Lower lobe of right lung (tissue), 2 donors: ENCODE measurements at regions not wholly inside any gene's neighbourhood (a gene's known extent, or its start where the extent isn't known, plus 50 kb on each side); places are given as distances from the start of the nearest gene placed in this dataset.

Experiments
- ATAC-seq, 2 donors: fragments of 200-7000 bp; cut with Tn5 transposase; one replicate each; pipeline ENCODE4 v1.9.1; 2020 to 2022; ENCODE audit warnings: mild to moderate bottlenecking in 2 of 2, moderate library complexity in 2 of 2
- DNase-seq: peaks from one replicate; pipeline ENCODE4 v3.0.0-alpha.2; 2020
- H3K27ac ChIP-seq: fragments of 200-600 bp; one replicate; pipeline ENCODE4 v1.8.0; 2022
- H3K27me3 ChIP-seq: fragments of 200-600 bp; one replicate; pipeline ENCODE4 v1.8.0; 2022; ENCODE audit warnings: low read depth
- H3K36me3 ChIP-seq: fragments of 200-600 bp; one replicate; pipeline ENCODE4 v1.8.0; 2022; ENCODE audit warnings: mild to moderate bottlenecking
- H3K4me1 ChIP-seq: fragments of 200-600 bp; one replicate; pipeline ENCODE4 v1.8.0; 2022
- H3K4me3 ChIP-seq: fragments of 200-600 bp; one replicate; pipeline ENCODE4 v1.8.0; 2022; ENCODE audit warnings: mild to moderate bottlenecking
- H3K9me3 ChIP-seq: fragments of 200-600 bp; one replicate; pipeline ENCODE4 v1.8.0; 2022
- intact Hi-C: fragments of 100-400 bp; cut with DNase I; formaldehyde crosslinking; loops from one replicate; pipeline ENCODE4 v1.11.0; 2022
- TF ChIP-seq, protein P1 (sequence below): fragments of 200-600 bp; IDR thresholded peaks from one replicate; pipeline ENCODE4 v1.8.0; 2022; ENCODE audit warnings: antibody characterized with exemption, mild to moderate bottlenecking
- donor health status: DM: no; HTN: yes; CAD: no; lungs with severe emphysema.

GRCh38 chr13:87280139-87280538 lies 391.0 kb upstream of the SLITRK5 start:
- no peak overlapping the region for H3K4me3 ChIP-seq
- H3K27ac ChIP-seq, result no peak overlapping the region
- ATAC-seq (no peak), DNase-seq (no peak)
- intact Hi-C loops, result no loop called here
- H3K9me3 ChIP-seq, result no peaks in the 10 kb centered on the region
- no peaks in the 10 kb centered on the region for H3K4me1 ChIP-seq
- H3K27me3 ChIP-seq, result no peaks in the 10 kb centered on the region
- no peaks in the 10 kb centered on the region for H3K36me3 ChIP-seq
- TF ChIP-seq, protein P1, sequence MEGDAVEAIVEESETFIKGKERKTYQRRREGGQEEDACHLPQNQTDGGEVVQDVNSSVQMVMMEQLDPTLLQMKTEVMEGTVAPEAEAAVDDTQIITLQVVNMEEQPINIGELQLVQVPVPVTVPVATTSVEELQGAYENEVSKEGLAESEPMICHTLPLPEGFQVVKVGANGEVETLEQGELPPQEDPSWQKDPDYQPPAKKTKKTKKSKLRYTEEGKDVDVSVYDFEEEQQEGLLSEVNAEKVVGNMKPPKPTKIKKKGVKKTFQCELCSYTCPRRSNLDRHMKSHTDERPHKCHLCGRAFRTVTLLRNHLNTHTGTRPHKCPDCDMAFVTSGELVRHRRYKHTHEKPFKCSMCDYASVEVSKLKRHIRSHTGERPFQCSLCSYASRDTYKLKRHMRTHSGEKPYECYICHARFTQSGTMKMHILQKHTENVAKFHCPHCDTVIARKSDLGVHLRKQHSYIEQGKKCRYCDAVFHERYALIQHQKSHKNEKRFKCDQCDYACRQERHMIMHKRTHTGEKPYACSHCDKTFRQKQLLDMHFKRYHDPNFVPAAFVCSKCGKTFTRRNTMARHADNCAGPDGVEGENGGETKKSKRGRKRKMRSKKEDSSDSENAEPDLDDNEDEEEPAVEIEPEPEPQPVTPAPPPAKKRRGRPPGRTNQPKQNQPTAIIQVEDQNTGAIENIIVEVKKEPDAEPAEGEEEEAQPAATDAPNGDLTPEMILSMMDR, result no peak

DNA sequence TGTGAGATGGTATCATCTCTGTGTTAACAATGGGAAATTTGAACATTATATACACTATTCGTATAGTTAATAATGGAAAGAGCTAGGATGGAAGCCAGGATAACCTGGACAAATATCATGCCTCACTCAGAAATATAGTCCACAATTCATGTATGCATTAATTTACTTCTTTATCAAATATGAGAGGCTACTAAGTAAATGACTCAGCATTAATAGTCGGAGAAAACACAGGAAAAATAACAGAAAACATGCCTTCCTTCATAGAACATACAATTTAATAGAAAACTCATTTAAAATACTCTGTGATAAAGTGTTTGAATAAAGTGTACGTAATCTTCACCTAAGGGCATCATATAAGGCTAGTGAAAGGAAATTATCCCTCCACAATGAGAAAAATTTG lies 383.4 kb upstream of the SLITRK5 start:
- TF ChIP-seq, protein P1, result no peak
- H3K9me3 ChIP-seq, result no peaks in the 10 kb centered on the region
- no peaks in the 10 kb centered on the region for H3K4me1 ChIP-seq
- H3K27me3 ChIP-seq, result no peaks in the 10 kb centered on the region
- intact Hi-C loops, result no loop called here
- H3K4me3 ChIP-seq, result no peak overlapping the region
- no peak overlapping the region for H3K27ac ChIP-seq
- ATAC-seq (no peak), DNase-seq (no peak)
- no peaks in the 10 kb centered on the region for H3K36me3 ChIP-seq

DNA sequence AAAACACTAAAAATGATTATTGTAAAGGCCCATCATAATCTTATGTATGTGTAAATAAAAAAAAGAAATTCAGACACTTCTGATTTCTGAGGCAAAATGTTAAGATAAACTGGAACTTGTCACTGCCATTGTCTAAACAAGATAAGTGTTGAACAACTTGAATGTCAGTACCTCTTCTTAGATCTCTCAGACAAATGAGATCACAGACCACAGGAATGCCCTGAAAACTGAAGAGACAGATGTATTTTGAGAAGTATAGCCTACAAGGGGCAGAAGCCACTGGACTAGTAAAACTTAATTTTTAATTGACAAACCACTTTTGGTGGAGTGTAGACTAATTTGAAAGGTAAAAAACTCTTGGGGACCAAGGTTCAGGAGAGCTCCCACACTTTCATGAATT lies 375.5 kb upstream of the SLITRK5 start:
- ATAC-seq, result no peak
- Histone ChIP-seq H3K36me3 (no peaks in the 10 kb centered on the region), H3K9me3 (no peaks in the 10 kb centered on the region), H3K27ac (no peak overlapping the region), H3K4me1 (no peaks in the 10 kb centered on the region), H3K27me3 (no peaks in the 10 kb centered on the region), H3K4me3 (no peak overlapping the region)
- DNase-seq, result no peak
- intact Hi-C loops, result no loop called here
- TF ChIP-seq, protein P1, result no peak

DNA sequence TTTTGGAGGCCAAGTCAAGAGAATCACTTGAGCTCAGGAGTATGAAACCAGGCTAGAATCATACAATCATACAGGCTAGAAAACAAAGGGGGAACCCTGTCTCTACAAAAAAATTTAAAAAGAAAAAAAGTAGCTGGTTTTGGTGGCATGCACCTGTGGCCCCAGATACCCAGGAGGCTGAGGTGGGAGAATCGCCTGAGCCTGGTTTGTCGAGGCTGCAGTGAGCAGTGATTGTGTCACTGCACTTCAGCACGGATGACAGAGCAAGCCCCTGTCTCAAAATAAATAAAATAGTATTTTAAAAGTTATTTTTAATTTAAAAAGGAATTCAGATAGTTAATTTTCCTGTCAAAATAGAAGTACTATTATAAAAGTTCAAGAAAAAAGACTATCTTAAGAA lies 369.1 kb upstream of the SLITRK5 start:
- no peaks in the 10 kb centered on the region for H3K9me3 ChIP-seq
- no peak overlapping the region for H3K4me3 ChIP-seq
- ATAC-seq (no peak), DNase-seq (no peak)
- H3K27me3 ChIP-seq, result no peaks in the 10 kb centered on the region
- H3K27ac ChIP-seq, result no peak overlapping the region
- H3K36me3 ChIP-seq, result no peaks in the 10 kb centered on the region
- TF ChIP-seq, protein P1, result no peak
- intact Hi-C loops, result no loop called here
- no peaks in the 10 kb centered on the region for H3K4me1 ChIP-seq

DNA sequence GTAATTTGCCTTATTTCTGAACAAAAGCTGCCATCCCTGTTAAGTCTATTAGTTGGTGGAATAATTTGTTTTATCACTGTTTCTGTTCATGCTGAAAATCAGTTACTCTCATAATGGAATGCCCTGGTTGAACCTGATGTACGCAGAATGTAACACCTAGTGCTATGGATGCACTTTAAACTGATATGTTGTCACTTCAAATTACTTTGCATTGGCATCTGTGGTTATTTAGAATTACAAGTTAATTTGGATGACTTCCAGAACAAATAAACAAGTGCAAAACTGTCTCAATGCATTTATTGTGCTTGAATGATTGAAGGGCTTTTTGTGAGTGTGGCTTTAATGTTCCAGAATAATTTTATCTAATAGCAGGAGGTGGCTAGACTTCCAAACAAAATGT lies 368.2 kb upstream of the SLITRK5 start:
- Histone ChIP-seq H3K4me3 (no peak overlapping the region), H3K27ac (no peak overlapping the region), H3K9me3 (no peaks in the 10 kb centered on the region), H3K4me1 (no peaks in the 10 kb centered on the region), H3K27me3 (no peaks in the 10 kb centered on the region), H3K36me3 (no peaks in the 10 kb centered on the region)
- DNase-seq, result no peak
- intact Hi-C loops, result no loop called here
- ATAC-seq, result no peak
- TF ChIP-seq, protein P1, result no peak

DNA sequence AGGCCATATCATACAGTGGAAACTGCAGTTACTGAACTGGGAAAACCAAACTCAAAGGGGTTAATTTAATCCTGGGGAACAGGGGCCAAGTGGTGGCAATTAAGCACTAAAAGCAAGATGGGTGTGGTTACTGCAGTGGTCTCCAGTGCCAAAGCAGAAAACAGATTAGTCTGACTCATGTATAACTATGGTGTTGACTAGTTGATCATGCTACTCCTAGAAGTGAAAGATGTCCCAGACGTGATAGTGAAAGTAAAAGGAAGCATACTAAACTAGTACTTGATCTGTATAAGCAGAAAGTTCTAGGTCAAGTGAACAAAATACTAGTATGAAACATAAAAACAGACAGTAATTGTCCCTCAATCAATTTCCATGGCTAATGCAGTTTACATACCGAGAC lies 360.0 kb upstream of the SLITRK5 start:
- H3K27me3 ChIP-seq, result no peaks in the 10 kb centered on the region
- no peaks in the 10 kb centered on the region for H3K4me1 ChIP-seq
- no peak for ATAC-seq
- intact Hi-C loops, result no loop called here
- H3K4me3 ChIP-seq, result no peak overlapping the region
- DNase-seq, result no peak
- no peaks in the 10 kb centered on the region for H3K36me3 ChIP-seq
- TF ChIP-seq, protein P1, result no peak
- H3K27ac ChIP-seq, result no peak overlapping the region
- no peaks in the 10 kb centered on the region for H3K9me3 ChIP-seq
